ENCODE measurements at regions not wholly inside any gene's neighbourhood (a gene's known extent, or its start where the extent isn't known, plus 50 kb on each side); places are given as distances from the start of the nearest gene placed in this dataset.
A peak's percentile ranks its signal among the peaks of the same experiment; 100 is the strongest.

DNA sequence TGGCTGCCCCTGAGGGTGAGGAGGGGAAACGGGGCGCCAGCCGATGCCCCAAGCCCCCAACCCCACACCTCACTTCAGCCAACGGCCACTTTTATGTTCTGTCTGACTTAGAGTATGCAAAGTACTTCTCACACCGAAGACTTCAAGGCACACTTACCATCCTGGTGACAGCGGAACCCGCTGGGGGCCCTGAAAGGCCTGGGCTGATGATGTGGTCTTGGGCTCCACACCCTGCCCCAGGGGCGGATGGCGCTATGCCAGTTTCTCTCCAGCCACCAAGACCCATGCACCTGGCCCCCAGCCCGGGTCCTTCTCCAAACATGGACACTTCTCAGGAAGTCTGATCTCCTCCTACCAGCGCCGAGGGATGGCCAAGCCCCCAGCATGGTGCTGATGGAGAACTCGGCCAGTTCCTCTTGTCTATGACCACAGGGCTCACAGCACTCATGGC lies 175.4 kb downstream of the CTTN start:
- TF ChIP-seq POLR2A (IDR thresholded peaks at IDR 0.05) (no peak), CTCF (IDR thresholded peaks at IDR 0.05) (no peak)
- H3K36me3 ChIP-seq = no peaks in the 10 kb centered on the region
- H3K9me3 ChIP-seq = no peaks in the 10 kb centered on the region
- H3K4me3 ChIP-seq = no peak overlapping the region
- H3K4me1 ChIP-seq = peaks cover 0 to 5% (median 0%) of the 10 kb centered on the region in 4 donors
- peak in 1 of 3 donors; percentile 25 for DNase-seq
- H3K27me3 ChIP-seq = no peaks in the 10 kb centered on the region
- no peak overlapping the region for H3K27ac ChIP-seq

DNA sequence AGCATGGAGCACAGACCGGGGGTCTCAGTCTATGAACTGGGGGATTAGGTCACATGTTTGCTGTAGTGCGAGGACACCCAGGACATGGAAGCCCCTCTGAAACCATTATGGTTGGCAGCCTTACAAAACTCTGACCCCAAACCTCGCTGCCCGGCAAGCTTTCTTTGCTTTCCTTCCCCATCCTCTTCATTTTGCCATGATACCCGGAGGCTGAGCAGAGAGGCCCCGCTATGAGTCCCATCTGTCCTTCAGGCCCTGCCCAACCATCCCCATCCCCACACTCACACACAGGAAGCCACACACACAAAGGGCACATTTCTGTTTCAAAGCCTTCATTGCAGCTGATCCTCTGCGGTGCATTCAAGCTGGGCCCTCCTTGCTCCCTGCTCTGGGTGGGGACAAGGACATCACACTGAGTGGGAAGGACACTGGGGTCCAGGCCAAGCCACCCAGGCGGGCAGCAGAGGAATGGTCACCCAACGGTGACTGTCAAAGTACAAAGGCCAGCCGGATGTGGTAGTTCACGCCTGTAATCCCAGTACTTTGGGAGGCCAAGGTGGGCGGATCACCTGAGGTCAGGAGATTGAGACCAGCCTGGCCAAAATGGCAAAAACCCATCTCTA lies 176.5 kb downstream of the CTTN start:
- H3K36me3 ChIP-seq = no peaks in the 10 kb centered on the region
- TF ChIP-seq CTCF (IDR thresholded peaks at IDR 0.05) (no peak), POLR2A (IDR thresholded peaks at IDR 0.05) (no peak)
- no peak overlapping the region for H3K27ac ChIP-seq
- no peak overlapping the region for H3K4me3 ChIP-seq
- H3K27me3 ChIP-seq = no peaks in the 10 kb centered on the region
- H3K9me3 ChIP-seq = no peaks in the 10 kb centered on the region
- no peaks in the 10 kb centered on the region for H3K4me1 ChIP-seq
- DNase-seq = no peak

GRCh38 chr11:70575396-70576060 lies 177.2 kb downstream of the CTTN start:
- no peaks in the 10 kb centered on the region for H3K27me3 ChIP-seq
- TF ChIP-seq POLR2A (IDR thresholded peaks at IDR 0.05) = no peak
- TF ChIP-seq CTCF (IDR thresholded peaks at IDR 0.05) = no peak
- no peak for DNase-seq
- H3K36me3 ChIP-seq = no peaks in the 10 kb centered on the region
- no peaks in the 10 kb centered on the region for H3K9me3 ChIP-seq
- no peak overlapping the region for H3K27ac ChIP-seq
- no peaks in the 10 kb centered on the region for H3K4me1 ChIP-seq
- H3K4me3 ChIP-seq = no peak overlapping the region

GRCh38 chr11:70577258-70577603 lies 178.9 kb downstream of the CTTN start:
- H3K4me1 ChIP-seq = no peaks in the 10 kb centered on the region
- H3K9me3 ChIP-seq = no peaks in the 10 kb centered on the region
- H3K27ac ChIP-seq = no peak overlapping the region
- H3K27me3 ChIP-seq = no peaks in the 10 kb centered on the region
- H3K36me3 ChIP-seq = no peaks in the 10 kb centered on the region
- no peak for DNase-seq
- H3K4me3 ChIP-seq = no peak overlapping the region
- TF ChIP-seq POLR2A (IDR thresholded peaks at IDR 0.05) = no peak
- TF ChIP-seq CTCF (IDR thresholded peaks at IDR 0.05) = no peak

- TF ChIP-seq CTCF (IDR thresholded peaks at IDR 0.05) (no peak), POLR2A (IDR thresholded peaks at IDR 0.05) (no peak)
These were observed 179.6 kb downstream of the CTTN start for GRCh38 chr11:70577948-70578347.

More at GRCh38 chr11:70577948-70578347, 179.6 kb downstream of the CTTN start:
- H3K9me3 ChIP-seq = no peaks in the 10 kb centered on the region
- H3K27ac ChIP-seq = no peak overlapping the region
- H3K4me1 ChIP-seq = no peaks in the 10 kb centered on the region
- H3K27me3 ChIP-seq = no peaks in the 10 kb centered on the region
- no peak overlapping the region for H3K4me3 ChIP-seq
- no peaks in the 10 kb centered on the region for H3K36me3 ChIP-seq
- DNase-seq = no peak
